Stimulated activated naive B cell treated with anti-CD40 and anti-IgM and Interleukin-4, amounts not matched to agents 10 μg/mL and 1 μg/mL and 100 μg/mL, for 72 hours (primary cell): ENCODE measurements at regions not wholly inside any gene's neighbourhood (a gene's known extent, or its start where the extent isn't known, plus 50 kb on each side); places are given as distances from the start of the nearest gene placed in this dataset.

Experiments used
- ATAC-seq, 2 donors: fragments of 150-1000 bp; cut with Tn5 transposase; replicated peaks; 2 replicates each; pipeline ENCODE4 v1.10.0; 2021; ENCODE audit warnings: moderate library complexity in 1 of 2
- DNase-seq: peaks from one replicate; pipeline ENCODE4 v3.0.0; 2021
- H3K27ac Mint-ChIP-seq: one replicate; pipeline ENCODE4 v1.8.0; 2022; ENCODE audit warnings: mild to moderate bottlenecking, mixed read lengths
- H3K27me3 Mint-ChIP-seq, 2 donors: one replicate each; pipeline ENCODE4 v1.8.0; 2022; ENCODE audit warnings: mixed read lengths in 2 of 2
- H3K36me3 Mint-ChIP-seq, 2 donors: one replicate each; pipeline ENCODE4 v1.8.0; 2022; ENCODE audit warnings: mixed read lengths in 2 of 2, mild to moderate bottlenecking in 1 of 2
- H3K4me1 Mint-ChIP-seq, 2 donors: one replicate each; pipeline ENCODE4 v1.8.0; 2022; ENCODE audit warnings: mixed read lengths in 2 of 2, mild to moderate bottlenecking in 1 of 2
- H3K4me3 Mint-ChIP-seq, 2 donors: one replicate each; pipeline ENCODE4 v1.8.0; 2022; ENCODE audit warnings: mild to moderate bottlenecking in 2 of 2, mixed read lengths in 2 of 2, moderate library complexity in 1 of 2
- H3K9me3 Mint-ChIP-seq, 2 donors: one replicate each; pipeline ENCODE4 v1.8.0; 2022; ENCODE audit warnings: mixed read lengths in 2 of 2, mild to moderate bottlenecking in 1 of 2

- Mint-ChIP-seq H3K4me1 (no peaks in the 10 kb centered on the region), H3K36me3 (no peaks in the 10 kb centered on the region), H3K27me3 (no peaks in the 10 kb centered on the region), H3K27ac (no peak overlapping the region), H3K9me3 (peaks cover 12 to 14% of the 10 kb centered on the region in 2 donors), H3K4me3 (no peak overlapping the region)
- DNase-seq: no peak
- ATAC-seq: no peak
Measured at GRCh38 chr5:33037076-33037475, 326.0 kb downstream of the NPR3 start.

- H3K4me1 Mint-ChIP-seq: no peaks in the 10 kb centered on the region
- no peak for ATAC-seq
- H3K9me3 Mint-ChIP-seq: peaks cover 11 to 16% of the 10 kb centered on the region in 2 donors
- no peak overlapping the region for H3K4me3 Mint-ChIP-seq
- no peaks in the 10 kb centered on the region for H3K36me3 Mint-ChIP-seq
- H3K27ac Mint-ChIP-seq: no peak overlapping the region
- H3K27me3 Mint-ChIP-seq: no peaks in the 10 kb centered on the region
- DNase-seq: no peak
Measured at GRCh38 chr5:33041586-33041985, 330.5 kb downstream of the NPR3 start.

GRCh38 chr5:33043343-33043997 is 332.3 kb downstream of the NPR3 start:
- Mint-ChIP-seq H3K27ac (no peak overlapping the region), H3K36me3 (no peaks in the 10 kb centered on the region), H3K4me1 (no peaks in the 10 kb centered on the region), H3K4me3 (no peak overlapping the region), H3K27me3 (no peaks in the 10 kb centered on the region), H3K9me3 (peaks cover 11 to 16% of the 10 kb centered on the region in 2 donors)
- ATAC-seq (no peak), DNase-seq (no peak)

DNA sequence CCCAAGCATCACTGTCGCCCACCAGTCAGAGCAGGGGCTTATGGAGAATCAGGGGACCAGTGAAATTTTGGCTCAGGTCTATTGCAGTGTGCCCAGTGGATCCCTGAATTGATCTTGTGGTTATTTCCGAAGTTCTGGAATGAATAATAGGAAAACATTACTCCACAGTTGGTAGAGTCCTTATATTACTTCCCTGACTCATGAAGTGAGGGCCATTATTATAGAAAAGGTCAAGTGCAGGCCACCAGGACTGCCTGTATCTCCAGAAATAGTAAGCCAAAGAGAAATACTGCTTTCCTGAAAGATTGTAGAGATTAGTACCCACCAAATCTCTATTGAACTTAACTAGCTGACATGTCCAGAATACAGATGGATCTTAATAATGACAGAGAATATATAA is 335.0 kb downstream of the NPR3 start:
- Mint-ChIP-seq H3K27me3 (no peaks in the 10 kb centered on the region), H3K4me1 (no peaks in the 10 kb centered on the region), H3K36me3 (no peaks in the 10 kb centered on the region), H3K4me3 (no peak overlapping the region), H3K9me3 (peaks cover 3 to 10% of the 10 kb centered on the region in 2 donors), H3K27ac (no peak overlapping the region)
- DNase-seq (no peak), ATAC-seq (no peak)

GRCh38 chr5:33048315-33048714 is 337.2 kb downstream of the NPR3 start:
- H3K27ac Mint-ChIP-seq: no peak overlapping the region
- no peak overlapping the region for H3K4me3 Mint-ChIP-seq
- DNase-seq (no peak), ATAC-seq (no peak)
- no peaks in the 10 kb centered on the region for H3K4me1 Mint-ChIP-seq
- no peaks in the 10 kb centered on the region for H3K36me3 Mint-ChIP-seq
- peaks cover 5 to 8% of the 10 kb centered on the region in 2 donors for H3K9me3 Mint-ChIP-seq
- no peaks in the 10 kb centered on the region for H3K27me3 Mint-ChIP-seq

DNA sequence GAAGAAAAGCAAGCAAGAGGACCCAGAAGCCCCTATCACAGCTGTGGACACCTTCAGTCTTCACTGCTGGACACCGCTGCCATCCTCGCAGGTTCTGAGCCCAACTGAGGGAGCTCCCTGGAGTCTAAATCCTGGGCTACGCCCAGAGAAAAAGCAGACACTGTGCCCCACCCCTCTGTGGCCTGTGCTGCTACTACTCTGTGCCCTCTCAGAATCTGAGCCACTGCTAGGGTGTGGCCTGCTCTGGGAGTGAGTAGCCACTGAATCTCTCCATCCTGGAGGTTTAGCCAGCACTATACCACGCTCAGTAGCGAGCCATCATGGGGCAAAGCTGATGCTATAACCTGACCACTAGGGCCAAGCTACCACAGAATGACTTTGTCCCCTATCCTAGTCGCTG is 338.2 kb downstream of the NPR3 start:
- no peak for DNase-seq
- H3K9me3 Mint-ChIP-seq: peaks cover 8 to 16% of the 10 kb centered on the region in 2 donors
- no peak for ATAC-seq
- H3K27ac Mint-ChIP-seq: no peak overlapping the region
- H3K36me3 Mint-ChIP-seq: no peaks in the 10 kb centered on the region
- no peaks in the 10 kb centered on the region for H3K27me3 Mint-ChIP-seq
- no peaks in the 10 kb centered on the region for H3K4me1 Mint-ChIP-seq
- no peak overlapping the region for H3K4me3 Mint-ChIP-seq

GRCh38 chr5:33049842-33050241 is 338.7 kb downstream of the NPR3 start:
- ATAC-seq: no peak
- H3K27ac Mint-ChIP-seq: no peak overlapping the region
- no peaks in the 10 kb centered on the region for H3K27me3 Mint-ChIP-seq
- peaks cover 8 to 19% of the 10 kb centered on the region in 2 donors for H3K9me3 Mint-ChIP-seq
- no peak for DNase-seq
- H3K36me3 Mint-ChIP-seq: no peaks in the 10 kb centered on the region
- no peaks in the 10 kb centered on the region for H3K4me1 Mint-ChIP-seq
- no peak overlapping the region for H3K4me3 Mint-ChIP-seq

- Mint-ChIP-seq H3K36me3 (no peaks in the 10 kb centered on the region), H3K27me3 (no peaks in the 10 kb centered on the region), H3K9me3 (peaks cover 9 to 15% of the 10 kb centered on the region in 2 donors), H3K4me3 (no peak overlapping the region), H3K4me1 (no peaks in the 10 kb centered on the region), H3K27ac (no peak overlapping the region)
- DNase-seq (no peak), ATAC-seq (no peak)
Measured at GRCh38 chr5:33059081-33059480, 348.0 kb downstream of the NPR3 start.

DNA sequence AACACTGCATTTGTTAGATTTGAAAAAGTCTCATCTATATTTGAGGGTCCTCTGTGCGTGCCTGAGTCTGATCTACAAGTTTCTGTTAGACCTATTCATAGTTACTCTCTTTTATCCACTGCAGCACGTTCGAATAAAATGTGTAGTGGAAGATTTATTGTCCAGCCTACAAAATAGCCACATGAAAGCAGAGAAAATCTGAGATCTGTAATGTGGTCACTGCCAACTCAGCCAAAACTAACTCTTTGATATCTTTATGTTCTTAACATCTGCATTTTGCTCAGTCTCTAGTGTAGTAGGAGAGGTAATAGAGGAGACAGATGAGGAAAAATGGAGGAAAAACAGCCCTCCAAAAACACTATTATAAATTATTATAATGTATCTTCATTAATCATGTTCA is 354.0 kb downstream of the NPR3 start:
- Mint-ChIP-seq H3K27ac (no peak overlapping the region), H3K4me1 (no peaks in the 10 kb centered on the region), H3K27me3 (no peaks in the 10 kb centered on the region), H3K36me3 (no peaks in the 10 kb centered on the region), H3K4me3 (no peak overlapping the region), H3K9me3 (peaks cover 0 to 2% of the 10 kb centered on the region in 2 donors)
- no peak for ATAC-seq
- DNase-seq: no peak

DNA sequence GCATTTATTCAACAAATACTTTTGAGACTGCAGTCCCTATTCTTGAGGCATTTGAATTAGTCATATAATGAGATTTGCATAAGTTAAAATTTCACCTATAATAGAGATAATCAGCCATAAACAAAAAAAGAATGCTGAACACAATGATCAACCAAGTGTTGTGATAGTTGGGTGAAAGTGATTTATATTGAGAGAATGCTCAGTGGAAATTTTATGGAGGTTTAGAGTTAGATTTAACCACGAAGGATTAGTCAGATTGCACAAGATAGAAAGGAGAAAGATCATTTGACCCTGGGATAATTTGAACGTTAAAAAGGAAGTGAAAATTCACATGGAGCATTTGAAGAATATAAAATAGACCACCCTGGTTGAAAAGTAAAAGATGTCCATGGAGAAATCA is 356.2 kb downstream of the NPR3 start:
- H3K4me1 Mint-ChIP-seq: no peaks in the 10 kb centered on the region
- no peak overlapping the region for H3K27ac Mint-ChIP-seq
- DNase-seq (no peak), ATAC-seq (no peak)
- H3K36me3 Mint-ChIP-seq: no peaks in the 10 kb centered on the region
- H3K4me3 Mint-ChIP-seq: no peak overlapping the region
- no peaks in the 10 kb centered on the region for H3K9me3 Mint-ChIP-seq
- no peaks in the 10 kb centered on the region for H3K27me3 Mint-ChIP-seq

GRCh38 chr5:33068786-33069185 is 357.7 kb downstream of the NPR3 start:
- Mint-ChIP-seq H3K4me1 (no peaks in the 10 kb centered on the region), H3K27ac (no peak overlapping the region), H3K4me3 (no peak overlapping the region), H3K9me3 (peaks cover 0 to 3% of the 10 kb centered on the region in 2 donors), H3K36me3 (no peaks in the 10 kb centered on the region), H3K27me3 (no peaks in the 10 kb centered on the region)
- ATAC-seq (no peak), DNase-seq (no peak)

DNA sequence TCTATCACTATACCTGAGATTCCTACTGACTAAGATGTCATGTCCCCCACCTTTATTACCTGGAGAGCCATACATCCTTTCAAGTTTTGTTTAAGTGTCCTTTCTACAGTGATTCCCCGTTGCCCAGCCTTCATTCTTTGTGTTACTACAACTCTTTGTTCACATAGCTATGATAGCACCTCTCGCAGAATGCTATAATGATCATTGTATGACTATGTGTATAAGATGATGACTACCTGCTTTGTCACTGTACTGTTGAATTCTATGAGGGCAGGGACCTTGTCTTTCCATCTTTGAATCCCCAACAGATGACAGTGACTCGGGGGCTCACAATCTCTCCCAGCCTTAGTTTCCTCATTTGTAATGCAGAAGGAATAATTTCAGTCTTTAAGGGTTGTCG is 361.2 kb downstream of the NPR3 start:
- Mint-ChIP-seq H3K27ac (no peak overlapping the region), H3K4me1 (no peaks in the 10 kb centered on the region), H3K4me3 (no peak overlapping the region), H3K9me3 (peaks cover 0 to 3% of the 10 kb centered on the region in 2 donors), H3K36me3 (no peaks in the 10 kb centered on the region), H3K27me3 (no peaks in the 10 kb centered on the region)
- no peak for ATAC-seq
- no peak for DNase-seq

- H3K27me3 Mint-ChIP-seq: no peaks in the 10 kb centered on the region
Measured at GRCh38 chr5:33072726-33073125, 361.6 kb downstream of the NPR3 start.

DNA sequence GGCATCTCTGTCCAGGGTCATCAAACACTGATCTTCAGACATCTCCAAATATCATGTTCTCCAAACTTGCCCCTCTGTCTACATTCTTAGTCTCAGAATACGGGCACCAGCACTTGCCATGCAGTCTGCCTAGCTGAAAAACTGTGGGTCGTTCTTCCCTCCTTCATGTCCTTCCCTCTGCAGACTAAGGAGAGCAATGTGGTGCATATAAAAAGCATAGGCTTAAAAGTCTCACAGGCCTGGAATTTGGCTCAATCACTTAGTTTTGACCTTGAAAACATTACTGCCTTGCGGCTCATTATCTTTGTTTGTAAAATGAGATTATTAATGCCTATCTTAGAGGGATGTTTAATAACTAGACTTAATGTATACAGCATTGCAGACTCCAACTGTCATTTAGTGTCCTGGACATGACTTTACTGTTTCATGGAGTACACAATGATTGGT is 362.8 kb downstream of the NPR3 start:
- no peaks in the 10 kb centered on the region for H3K36me3 Mint-ChIP-seq
- ATAC-seq (no peak), DNase-seq (no peak)
- H3K27me3 Mint-ChIP-seq: no peaks in the 10 kb centered on the region
- no peak overlapping the region for H3K4me3 Mint-ChIP-seq
- peaks cover 1 to 7% of the 10 kb centered on the region in 2 donors for H3K9me3 Mint-ChIP-seq
- no peak overlapping the region for H3K27ac Mint-ChIP-seq
- no peaks in the 10 kb centered on the region for H3K4me1 Mint-ChIP-seq

More at GRCh38 chr5:33072726-33073125, 361.6 kb downstream of the NPR3 start:
- ATAC-seq: no peak
- no peak overlapping the region for H3K27ac Mint-ChIP-seq
- no peaks in the 10 kb centered on the region for H3K36me3 Mint-ChIP-seq
- H3K4me3 Mint-ChIP-seq: no peak overlapping the region
- H3K9me3 Mint-ChIP-seq: peaks cover 0 to 4% of the 10 kb centered on the region in 2 donors
- DNase-seq: no peak
- no peaks in the 10 kb centered on the region for H3K4me1 Mint-ChIP-seq

DNA sequence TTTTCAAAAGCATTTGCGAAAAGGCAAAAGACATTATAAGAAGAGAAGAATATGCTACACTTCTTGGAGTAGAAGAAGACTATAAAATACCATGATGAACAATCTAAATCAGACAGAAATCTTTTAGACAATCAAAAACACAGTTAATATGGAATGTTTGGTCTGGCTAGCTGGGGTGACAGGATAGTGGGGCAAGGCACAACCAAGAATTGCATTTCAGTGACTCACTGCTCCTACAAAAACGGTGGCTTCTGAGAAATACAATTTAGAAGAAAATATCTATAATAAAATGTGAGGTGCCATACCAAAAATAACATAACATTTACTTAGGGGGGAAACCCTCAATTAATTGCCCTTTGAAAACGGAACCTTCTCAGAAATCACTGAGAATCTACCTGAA is 363.4 kb downstream of the NPR3 start:
- no peak for DNase-seq
- Mint-ChIP-seq H3K27me3 (no peaks in the 10 kb centered on the region), H3K27ac (no peak overlapping the region), H3K9me3 (peaks cover 1 to 7% of the 10 kb centered on the region in 2 donors), H3K4me1 (no peaks in the 10 kb centered on the region), H3K36me3 (no peaks in the 10 kb centered on the region), H3K4me3 (no peak overlapping the region)
- ATAC-seq: no peak

DNA sequence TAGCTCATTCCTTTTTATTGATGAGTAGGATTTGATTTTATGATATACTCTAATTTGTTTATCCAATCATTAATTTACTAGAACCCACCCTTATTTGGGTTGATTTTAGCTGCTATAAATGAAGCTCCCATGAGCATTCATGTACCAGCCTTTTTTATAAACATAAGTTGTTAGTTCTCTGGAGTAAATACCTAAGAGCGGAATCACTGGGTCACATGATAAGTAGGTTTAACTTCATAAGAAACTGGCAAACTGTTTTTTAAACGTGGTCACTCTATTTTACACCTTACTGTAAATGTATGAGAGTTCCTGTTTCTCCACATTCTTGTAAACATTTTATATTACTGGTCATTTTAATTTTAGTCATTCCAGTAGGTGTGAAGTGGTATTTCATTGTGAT is 364.6 kb downstream of the NPR3 start:
- Mint-ChIP-seq H3K36me3 (no peaks in the 10 kb centered on the region), H3K9me3 (peaks cover 1 to 7% of the 10 kb centered on the region in 2 donors), H3K4me3 (no peak overlapping the region), H3K27ac (no peak overlapping the region), H3K4me1 (no peaks in the 10 kb centered on the region), H3K27me3 (no peaks in the 10 kb centered on the region)
- no peak for DNase-seq
- ATAC-seq: no peak
